Keratinocyte (primary cell): ENCODE measurements at regions not wholly inside any gene's neighbourhood (a gene's known extent, or its start where the extent isn't known, plus 50 kb on each side); places are given as distances from the start of the nearest gene placed in this dataset.

Experiments used
- DNase-seq: peaks from one replicate; pipeline ENCODE4 v3.0.0-alpha.2; 2011; ENCODE audit warnings: low read depth, missing footprints, low spot score
- FAIRE-seq: peaks from 2 replicates; lab custom pipeline; 2011; peaks lifted over from hg19 to GRCh38; lab: Jason Lieb, UNC
- H2AFZ ChIP-seq: 2 replicates; pipeline ENCODE4 v1.6.0; 2012; ENCODE audit warnings: low read length, control low read depth, inconsistent platforms; ENCODE audit not compliant: control insufficient read depth
- H3K27ac ChIP-seq: 2 replicates; pipeline ENCODE4 v1.5.1; 2011; ENCODE audit warnings: low read length; ENCODE audit not compliant: control insufficient read depth, insufficient read depth
- H3K27me3 ChIP-seq: 3 replicates; pipeline ENCODE4 v1.6.0; 2011; ENCODE audit warnings: low read length; ENCODE audit not compliant: control insufficient read depth, insufficient read depth; ENCODE audit errors: extremely low read depth
- H3K36me3 ChIP-seq, 2 experiments: 2 replicates in 1 of 2; 3 replicates in 1 of 2; pipeline ENCODE4 v1.5.1; 2011; ENCODE audit warnings: low read length in 2 of 2, mild to moderate bottlenecking in 1 of 2; ENCODE audit not compliant: control insufficient read depth in 2 of 2, insufficient read depth in 2 of 2; ENCODE audit errors: extremely low read depth in 1 of 2
- H3K4me1 ChIP-seq: 3 replicates; pipeline ENCODE4 v1.5.1; 2011; ENCODE audit warnings: low read length; ENCODE audit not compliant: control insufficient read depth, insufficient read depth; ENCODE audit errors: extremely low read depth
- H3K4me2 ChIP-seq: 3 replicates; pipeline ENCODE4 v1.6.0; 2011; ENCODE audit warnings: low read depth, low read length; ENCODE audit not compliant: control insufficient read depth, insufficient read depth; ENCODE audit errors: extremely low read depth
- H3K4me3 ChIP-seq, 3 experiments: fragments of 200-600 bp in 1 of 3; sonication (generic) in 1 of 3; 2 replicates in 2 of 3; 3 replicates in 1 of 3; pipeline ENCODE4 v1.5.1; 2011 to 2016; ENCODE audit warnings: low read length in 3 of 3, mild to moderate bottlenecking in 3 of 3, control low read depth in 2 of 3, inconsistent platforms in 1 of 3, low read depth in 1 of 3, mixed read lengths in 1 of 3, mixed run types in 1 of 3, moderate library complexity in 1 of 3; ENCODE audit not compliant: control insufficient read depth in 2 of 3, insufficient read depth in 2 of 3; ENCODE audit errors: extremely low read depth in 1 of 3
- H3K79me2 ChIP-seq: 2 replicates; pipeline ENCODE4 v1.6.0; 2012; ENCODE audit warnings: low read length; ENCODE audit not compliant: control insufficient read depth, insufficient read depth
- H3K9ac ChIP-seq: 3 replicates; pipeline ENCODE4 v1.6.0; 2011; ENCODE audit warnings: low read length; ENCODE audit not compliant: control insufficient read depth, insufficient read depth; ENCODE audit errors: extremely low read depth
- H3K9me1 ChIP-seq: 3 replicates; pipeline ENCODE4 v1.6.0; 2011; ENCODE audit warnings: low read length; ENCODE audit not compliant: control insufficient read depth, insufficient read depth; ENCODE audit errors: extremely low read depth
- H3K9me3 ChIP-seq: 2 replicates; pipeline ENCODE4 v1.5.1; 2012; ENCODE audit warnings: low read depth, low read length; ENCODE audit not compliant: control insufficient read depth
- H4K20me1 ChIP-seq: 3 replicates; pipeline ENCODE4 v1.6.0; 2011; ENCODE audit warnings: low read length; ENCODE audit not compliant: control insufficient read depth, insufficient read depth; ENCODE audit errors: extremely low read depth
- CTCF ChIP-seq, 3 experiments: IDR thresholded peaks in 1 of 3; conservative IDR thresholded peaks in 1 of 3; optimal IDR thresholded peaks in 1 of 3; 2 replicates in 2 of 3; 3 replicates in 1 of 3; pipeline versions ENCODE3 to v1.5.1; 2011; ENCODE audit warnings: low read length in 3 of 3, mild to moderate bottlenecking in 3 of 3, moderate library complexity in 2 of 3, control low read depth in 1 of 3, inconsistent platforms in 1 of 3; ENCODE audit not compliant: insufficient read depth in 2 of 3; ENCODE audit errors: extremely low read depth in 1 of 3
- EZH2 ChIP-seq: IDR thresholded peaks from one replicate; pipeline ENCODE4 v1.6.1; 2012; ENCODE audit warnings: inconsistent platforms, mild to moderate bottlenecking, low read length, moderate library complexity
- dilution Hi-C: fragments of 300-500 bp; cut with MboI; formaldehyde crosslinking; loops from one replicate; pipeline ENCODE4 v1.7.0; 2020; ENCODE audit warnings: low sequenced_read_pairs; ENCODE audit not compliant: extremely low pct_ligation_motif_present

- FAIRE-seq = no peak
- Histone ChIP-seq H3K4me3 (no peak overlapping the region), H3K27ac (no peak overlapping the region), H3K9me3 (no peaks in the 10 kb centered on the region), H3K9ac (no peak overlapping the region), H3K27me3 (no peaks in the 10 kb centered on the region), H3K4me1 (no peaks in the 10 kb centered on the region), H3K79me2 (no peaks in the 10 kb centered on the region), H3K9me1 (no peaks in the 10 kb centered on the region), H2AFZ (no peak overlapping the region), H3K36me3 (no peaks in the 10 kb centered on the region), H3K4me2 (no peak overlapping the region), H4K20me1 (no peaks in the 10 kb centered on the region)
- DNase-seq = no peak
- TF ChIP-seq CTCF (optimal IDR thresholded peaks at IDR 0.05 in 1 of 3, IDR thresholded peaks at IDR 0.05 in 1 of 3, conservative IDR thresholded peaks at IDR 0.05 in 1 of 3; ENCODE audit: extremely low read depth in 1 of 3, insufficient read depth in 2 of 3, low read length in 3 of 3) (no peak), EZH2 (no peak)
- dilution Hi-C loops = no loop called here
Measured at GRCh38 chr1:217944550-217944949, 313.4 kb downstream of the SPATA17 start.

DNA sequence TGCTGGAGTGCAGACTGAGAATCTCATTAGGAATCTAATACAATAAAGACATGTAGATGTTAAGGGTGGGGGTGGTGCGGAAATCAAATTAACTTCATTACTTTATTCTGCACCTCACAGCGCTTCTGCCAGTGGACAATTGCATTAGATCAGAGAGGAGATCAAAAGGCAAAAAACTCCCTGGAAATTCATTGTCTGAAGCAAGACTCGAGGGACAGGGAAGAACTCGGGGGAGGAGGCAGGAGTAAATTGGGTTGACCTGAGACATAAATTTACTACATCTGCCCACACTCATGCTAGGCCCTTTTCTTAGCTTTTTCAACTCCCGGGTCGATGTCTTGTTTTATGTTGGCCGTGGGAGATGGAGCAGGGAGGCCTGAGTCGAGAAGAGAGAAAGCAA, 315.4 kb downstream of the SPATA17 start:
- dilution Hi-C loops = no loop called here

More for the DNA sequence above, 315.4 kb downstream of the SPATA17 start:
- H3K27ac ChIP-seq = no peak overlapping the region
- H3K9me3 ChIP-seq = no peaks in the 10 kb centered on the region
- H2AFZ ChIP-seq = no peak overlapping the region
- no peaks in the 10 kb centered on the region for H3K79me2 ChIP-seq
- no peaks in the 10 kb centered on the region for H3K9me1 ChIP-seq
- no peak for DNase-seq
- H3K36me3 ChIP-seq = no peaks in the 10 kb centered on the region
- no peak overlapping the region for H3K4me3 ChIP-seq
- H3K9ac ChIP-seq = no peak overlapping the region
- H3K4me2 ChIP-seq = no peak overlapping the region
- no peak for TF ChIP-seq CTCF (optimal IDR thresholded peaks at IDR 0.05 in 1 of 3, IDR thresholded peaks at IDR 0.05 in 1 of 3, conservative IDR thresholded peaks at IDR 0.05 in 1 of 3; ENCODE audit: extremely low read depth in 1 of 3, insufficient read depth in 2 of 3, low read length in 3 of 3)
- no peak for TF ChIP-seq EZH2
- no peaks in the 10 kb centered on the region for H4K20me1 ChIP-seq
- H3K27me3 ChIP-seq = no peaks in the 10 kb centered on the region
- H3K4me1 ChIP-seq = no peaks in the 10 kb centered on the region
- no peak for FAIRE-seq
